K562 (cell line): ENCODE measurements at regions not wholly inside any gene's neighbourhood (a gene's known extent, or its start where the extent isn't known, plus 50 kb on each side); places are given as distances from the start of the nearest gene placed in this dataset.

ENCODE experiments used
- ATAC-seq: fragments of 200-7000 bp; cut with Tn5 transposase; 3 replicates; pipeline ENCODE4 v1.9.1; 2020; ENCODE audit warnings: moderate library complexity
- BruUV-seq: library from RNA; stranded (reverse); fragments of 400-500 nt; replicated peaks from 2 replicates; lab custom pipeline; 2021; lab: Mats Ljungman, UMichigan
- CTCF ChIA-PET: fragments of 300-600 bp; formaldehyde crosslinking; extraction: SDS; loops from one replicate; lab custom pipeline; 2021; ENCODE audit warnings: low intra/inter-chr PET ratio; lab: Yijun Ruan, JAX
- POLR2A ChIA-PET: fragments of 300-600, 350-650 bp; sonication (Branson Sonifier 250); formaldehyde crosslinking; extraction: SDS; loops from one replicate; lab custom pipeline; 2021; ENCODE audit warnings: antibody characterized with exemption, inconsistent platforms; lab: Yijun Ruan, JAX
- DNase-seq, 4 experiments: peaks; one replicate each; pipeline versions ENCODE4 v3.0.0 to v3.0.0-alpha.2; 2011 to 2018; ENCODE audit warnings: low spot score in 3 of 4, mixed read lengths in 3 of 4; ENCODE audit errors: extremely low read depth in 1 of 4
- FAIRE-seq: peaks from 2 replicates; lab custom pipeline; 2011; peaks lifted over from hg19 to GRCh38; lab: Jason Lieb, UNC
- H2AFZ ChIP-seq: 2 replicates; pipeline ENCODE4 v1.6.0; 2011; ENCODE audit warnings: low read depth, low read length, control low read depth, inconsistent platforms
- H3K27ac ChIP-seq: fragments of 200-600 bp; 3 replicates; pipeline ENCODE4 v1.8.0; 2011; ENCODE audit warnings: low read depth, mild to moderate bottlenecking, control low read depth, inconsistent platforms, low read length, moderate library complexity, mixed read lengths; ENCODE audit errors: extremely low read depth
- H3K27me3 ChIP-seq, 2 experiments: fragments of 300-600 bp in 1 of 2; 2 replicates in 1 of 2; 3 replicates in 1 of 2; pipeline versions ENCODE4 v1.6.0 to v1.8.0; 2011; ENCODE audit warnings: inconsistent platforms in 2 of 2, low read length in 2 of 2, mild to moderate bottlenecking in 1 of 2, mixed read lengths in 1 of 2, moderate library complexity in 1 of 2; ENCODE audit not compliant: control insufficient read depth in 2 of 2, insufficient read depth in 2 of 2
- H3K36me3 ChIP-seq: fragments of 300-600 bp; 3 replicates; pipeline ENCODE4 v1.8.0; 2011; ENCODE audit warnings: mild to moderate bottlenecking, low read length, inconsistent platforms; ENCODE audit not compliant: control insufficient read depth, insufficient read depth
- H3K4me1 ChIP-seq, 2 experiments: fragments of 200-600 bp in 1 of 2; replicated peaks in 1 of 2; 2 replicates in 1 of 2; 3 replicates in 1 of 2; pipeline versions ENCODE4 v1.5.1 to v1.8.0; 2011; ENCODE audit warnings: inconsistent platforms in 2 of 2, low read length in 2 of 2, mild to moderate bottlenecking in 1 of 2, mixed read lengths in 1 of 2, moderate library complexity in 1 of 2; ENCODE audit not compliant: control insufficient read depth in 2 of 2, insufficient read depth in 2 of 2
- H3K4me2 ChIP-seq: 2 replicates; pipeline ENCODE4 v1.6.1; 2011; ENCODE audit warnings: low read length, control low read depth, inconsistent platforms, mixed read lengths; ENCODE audit not compliant: insufficient read depth
- H3K4me3 ChIP-seq: fragments of 200-600 bp; sonication (generic), shearing (Covaris generic); 2 replicates; pipeline ENCODE4 v1.5.1; 2016; ENCODE audit warnings: control low read depth, inconsistent platforms
- H3K79me2 ChIP-seq: fragments of 200-600 bp; 3 replicates; pipeline ENCODE4 v1.8.0; 2011; ENCODE audit warnings: low read length, inconsistent platforms; ENCODE audit not compliant: control insufficient read depth, insufficient read depth
- H3K9ac ChIP-seq, 2 experiments: 2 replicates each; pipeline versions ENCODE4 v1.6.0 to v1.6.1; 2011; ENCODE audit warnings: low read depth in 2 of 2, low read length in 2 of 2, control low read depth in 1 of 2, inconsistent platforms in 1 of 2, mild to moderate bottlenecking in 1 of 2, mixed read lengths in 1 of 2; ENCODE audit not compliant: insufficient read depth in 1 of 2
- H3K9me1 ChIP-seq: one replicate; pipeline ENCODE4 v1.6.0; 2011; ENCODE audit warnings: inconsistent platforms, mild to moderate bottlenecking, low read length, moderate library complexity; ENCODE audit not compliant: control insufficient read depth, insufficient read depth
- H3K9me3 ChIP-seq: replicated peaks from 2 replicates; pipeline ENCODE4 v1.5.1; 2011; ENCODE audit warnings: low read depth, low read length, inconsistent platforms; ENCODE audit not compliant: control insufficient read depth, insufficient read depth
- H4K20me1 ChIP-seq: replicated peaks from 2 replicates; pipeline ENCODE4 v1.6.1; 2011; ENCODE audit warnings: low read length, inconsistent platforms, mixed read lengths; ENCODE audit not compliant: control insufficient read depth, insufficient read depth
- BHLHE40 ChIP-seq: IDR thresholded peaks from 2 replicates; pipeline ENCODE4 v1.6.1; 2011; ENCODE audit warnings: low read length, improper control_type of control experiment
- BRD4 ChIP-seq: fragments of 200-600 bp; sonication (generic); IDR thresholded peaks from 2 replicates; pipeline ENCODE4 v1.6.1; 2017; ENCODE audit warnings: inconsistent platforms
- BRF2 ChIP-seq: IDR thresholded peaks from 3 replicates; pipeline ENCODE4 v1.6.1; 2011; ENCODE audit warnings: borderline replicate concordance, mild to moderate bottlenecking; ENCODE audit not compliant: insufficient read length, insufficient read depth
- CREB3L1 ChIP-seq: fragments of 450-650 bp; IDR thresholded peaks from 2 replicates; pipeline ENCODE4 v1.6.1; 2014; ENCODE audit warnings: low read depth, mild to moderate bottlenecking, moderate library complexity, borderline replicate concordance
- ELF1 ChIP-seq: fragments of 200-800 bp; sonication (Bioruptor generic); IDR thresholded peaks from 2 replicates; pipeline ENCODE4 v1.6.1; 2016; ENCODE audit warnings: missing genetic modification characterization, missing compliant biosample characterization
- MTF1 ChIP-seq: fragments of 250-450 bp; sonication (Bioruptor Pico); IDR thresholded peaks from 2 replicates; pipeline ENCODE4 v1.9.0; 2021; ENCODE audit warnings: moderate library complexity, mild to moderate bottlenecking, inconsistent platforms, borderline replicate concordance
- NR3C1 ChIP-seq: sonication (generic); formaldehyde crosslinking; IDR thresholded peaks from 2 replicates; pipeline ENCODE4 v1.8.1; 2022; ENCODE audit warnings: missing genetic modification reagents
- PRMT5 ChIP-seq: sonication (generic); formaldehyde crosslinking; IDR thresholded peaks from 2 replicates; pipeline ENCODE4 v1.5.0; 2020; ENCODE audit warnings: missing genetic modification reagents
- SAFB2 ChIP-seq: fragments of 200-400 bp; formaldehyde crosslinking; IDR thresholded peaks from 2 replicates; pipeline ENCODE4 v1.6.1; 2018; ENCODE audit warnings: borderline replicate concordance, low read length, low read depth, moderate library complexity; ENCODE audit not compliant: severe bottlenecking
- SMARCE1 ChIP-seq: fragments of 450-650 bp; IDR thresholded peaks from 2 replicates; pipeline ENCODE4 v1.7.1; 2016; ENCODE audit warnings: mild to moderate bottlenecking
- SOX6 ChIP-seq: fragments of 450-650 bp; IDR thresholded peaks from 2 replicates; pipeline ENCODE4 v1.6.1; 2014; ENCODE audit warnings: mild to moderate bottlenecking
- TCF3 ChIP-seq: sonication (generic); formaldehyde crosslinking; IDR thresholded peaks from 2 replicates; pipeline ENCODE4 v1.4.0; 2020; ENCODE audit warnings: mild to moderate bottlenecking, missing genetic modification reagents
- ZNF511 ChIP-seq: sonication (generic); formaldehyde crosslinking; IDR thresholded peaks from 2 replicates; pipeline ENCODE4 v1.8.0; 2022; ENCODE audit warnings: mild to moderate bottlenecking, missing genetic modification reagents
- ZSCAN29 ChIP-seq: fragments of 450-650 bp; IDR thresholded peaks from 2 replicates; pipeline ENCODE4 v1.6.1; 2017
- WGBS: fragments of 100-300 bp; shearing (Covaris generic); methylation state at CpG from one replicate; pipeline ENCODE4 v1.1.6; 2016; ENCODE audit warnings: low coverage, mixed read lengths; ENCODE audit not compliant: insufficient coverage; ENCODE audit errors: missing lambda C conversion rate; 5-methylcytosine and 5-hydroxymethylcytosine counted together
- in situ Hi-C: fragments of 300-500 bp; cut with MboI; formaldehyde crosslinking; loops from 4 replicates; pipeline ENCODE4 v1.15.0; 2018; ENCODE audit warnings: inconsistent platforms, mixed read lengths
- intact Hi-C: fragments of 100-400 bp; cut with micrococcal nuclease; formaldehyde crosslinking; loops from 2 replicates; pipeline ENCODE4 v1.14.2; 2022

GRCh38 chr18:27605107-27605834 is 420.2 kb upstream of the CHST9 start (continued):
- TF ChIP-seq PRMT5 (no peak), MTF1 (CRISPR knock-in tag) (no peak)

- no peaks in the 10 kb centered on the region for H3K9me1 ChIP-seq
- FAIRE-seq (no peak), ATAC-seq (no peak), DNase-seq (no peak)
- intact Hi-C loops: no loop called here
- no peak overlapping the region for H3K4me2 ChIP-seq
- H3K9ac ChIP-seq: no peak overlapping the region
- no peaks in the 10 kb centered on the region for H3K27me3 ChIP-seq
- H3K27ac ChIP-seq: no peak overlapping the region
- H3K9me3 ChIP-seq: no peaks in the 10 kb centered on the region
- CTCF ChIA-PET: no interaction called here
- in situ Hi-C loops: no loop called here
- no peaks in the 10 kb centered on the region for H3K36me3 ChIP-seq
- no peaks in the 10 kb centered on the region for H4K20me1 ChIP-seq
- POLR2A ChIA-PET: no interaction called here
- WGBS: 1% methylated on average over 4 of the region's 4 CpGs
- H2AFZ ChIP-seq: no peak overlapping the region
- no peak overlapping the region for H3K4me3 ChIP-seq
- H3K4me1 ChIP-seq: no peaks in the 10 kb centered on the region
- no TSS peak for BruUV-seq
- no peaks in the 10 kb centered on the region for H3K79me2 ChIP-seq
- TF ChIP-seq BRF2: no peak
- TF ChIP-seq SOX6: no peak
- no peak for TF ChIP-seq BRD4
- TF ChIP-seq ZSCAN29: no peak
- no peak for TF ChIP-seq ZNF511 (CRISPR knock-in tag)
- no peak for TF ChIP-seq ELF1 (tag)
- no peak for TF ChIP-seq SAFB2
- TF ChIP-seq BHLHE40: no peak
- no peak for TF ChIP-seq TCF3 (CRISPR knock-in tag)
- TF ChIP-seq CREB3L1: no peak
- no peak for TF ChIP-seq NR3C1 (CRISPR knock-in tag)
- no peak for TF ChIP-seq SMARCE1
Measured at GRCh38 chr18:27604583-27604982, 419.5 kb upstream of the CHST9 start.
